K562 (cell line): ENCODE measurements at regions not wholly inside any gene's neighbourhood (a gene's known extent, or its start where the extent isn't known, plus 50 kb on each side); places are given as distances from the start of the nearest gene placed in this dataset.

Experiments used
- ATAC-seq: fragments of 200-7000 bp; cut with Tn5 transposase; 3 replicates; pipeline ENCODE4 v1.9.1; 2020; ENCODE audit warnings: moderate library complexity
- BruUV-seq: library from RNA; stranded (reverse); fragments of 400-500 nt; replicated peaks from 2 replicates; lab custom pipeline; 2021; lab: Mats Ljungman, UMichigan
- CTCF ChIA-PET: fragments of 300-600 bp; formaldehyde crosslinking; extraction: SDS; loops from one replicate; lab custom pipeline; 2021; ENCODE audit warnings: low intra/inter-chr PET ratio; lab: Yijun Ruan, JAX
- POLR2A ChIA-PET: fragments of 300-600, 350-650 bp; sonication (Branson Sonifier 250); formaldehyde crosslinking; extraction: SDS; loops from one replicate; lab custom pipeline; 2021; ENCODE audit warnings: antibody characterized with exemption, inconsistent platforms; lab: Yijun Ruan, JAX
- DNase-seq, 4 experiments: peaks; one replicate each; pipeline versions ENCODE4 v3.0.0 to v3.0.0-alpha.2; 2011 to 2018; ENCODE audit warnings: low spot score in 3 of 4, mixed read lengths in 3 of 4; ENCODE audit errors: extremely low read depth in 1 of 4
- FAIRE-seq: peaks from 2 replicates; lab custom pipeline; 2011; peaks lifted over from hg19 to GRCh38; lab: Jason Lieb, UNC
- H2AFZ ChIP-seq: 2 replicates; pipeline ENCODE4 v1.6.0; 2011; ENCODE audit warnings: low read depth, low read length, control low read depth, inconsistent platforms
- H3K27ac ChIP-seq: fragments of 200-600 bp; 3 replicates; pipeline ENCODE4 v1.8.0; 2011; ENCODE audit warnings: low read depth, mild to moderate bottlenecking, control low read depth, inconsistent platforms, low read length, moderate library complexity, mixed read lengths; ENCODE audit errors: extremely low read depth
- H3K27me3 ChIP-seq, 2 experiments: fragments of 300-600 bp in 1 of 2; 2 replicates in 1 of 2; 3 replicates in 1 of 2; pipeline versions ENCODE4 v1.6.0 to v1.8.0; 2011; ENCODE audit warnings: inconsistent platforms in 2 of 2, low read length in 2 of 2, mild to moderate bottlenecking in 1 of 2, mixed read lengths in 1 of 2, moderate library complexity in 1 of 2; ENCODE audit not compliant: control insufficient read depth in 2 of 2, insufficient read depth in 2 of 2
- H3K36me3 ChIP-seq: fragments of 300-600 bp; 3 replicates; pipeline ENCODE4 v1.8.0; 2011; ENCODE audit warnings: mild to moderate bottlenecking, low read length, inconsistent platforms; ENCODE audit not compliant: control insufficient read depth, insufficient read depth
- H3K4me1 ChIP-seq, 2 experiments: fragments of 200-600 bp in 1 of 2; replicated peaks in 1 of 2; 2 replicates in 1 of 2; 3 replicates in 1 of 2; pipeline versions ENCODE4 v1.5.1 to v1.8.0; 2011; ENCODE audit warnings: inconsistent platforms in 2 of 2, low read length in 2 of 2, mild to moderate bottlenecking in 1 of 2, mixed read lengths in 1 of 2, moderate library complexity in 1 of 2; ENCODE audit not compliant: control insufficient read depth in 2 of 2, insufficient read depth in 2 of 2
- H3K4me2 ChIP-seq: 2 replicates; pipeline ENCODE4 v1.6.1; 2011; ENCODE audit warnings: low read length, control low read depth, inconsistent platforms, mixed read lengths; ENCODE audit not compliant: insufficient read depth
- H3K4me3 ChIP-seq: fragments of 200-600 bp; sonication (generic), shearing (Covaris generic); 2 replicates; pipeline ENCODE4 v1.5.1; 2016; ENCODE audit warnings: control low read depth, inconsistent platforms
- H3K79me2 ChIP-seq: fragments of 200-600 bp; 3 replicates; pipeline ENCODE4 v1.8.0; 2011; ENCODE audit warnings: low read length, inconsistent platforms; ENCODE audit not compliant: control insufficient read depth, insufficient read depth
- H3K9ac ChIP-seq, 2 experiments: 2 replicates each; pipeline versions ENCODE4 v1.6.0 to v1.6.1; 2011; ENCODE audit warnings: low read depth in 2 of 2, low read length in 2 of 2, control low read depth in 1 of 2, inconsistent platforms in 1 of 2, mild to moderate bottlenecking in 1 of 2, mixed read lengths in 1 of 2; ENCODE audit not compliant: insufficient read depth in 1 of 2
- H3K9me1 ChIP-seq: one replicate; pipeline ENCODE4 v1.6.0; 2011; ENCODE audit warnings: inconsistent platforms, mild to moderate bottlenecking, low read length, moderate library complexity; ENCODE audit not compliant: control insufficient read depth, insufficient read depth
- H3K9me3 ChIP-seq: replicated peaks from 2 replicates; pipeline ENCODE4 v1.5.1; 2011; ENCODE audit warnings: low read depth, low read length, inconsistent platforms; ENCODE audit not compliant: control insufficient read depth, insufficient read depth
- H4K20me1 ChIP-seq: replicated peaks from 2 replicates; pipeline ENCODE4 v1.6.1; 2011; ENCODE audit warnings: low read length, inconsistent platforms, mixed read lengths; ENCODE audit not compliant: control insufficient read depth, insufficient read depth
- KDM2B ChIP-seq: fragments of 250-450 bp; sonication (Bioruptor Pico); IDR thresholded peaks from 2 replicates; pipeline ENCODE4 v1.8.0; 2021; ENCODE audit warnings: mild to moderate bottlenecking, moderate library complexity
- PHB2 ChIP-seq: fragments of 450-650 bp; IDR thresholded peaks from 2 replicates; pipeline ENCODE4 v1.6.1; 2017; ENCODE audit warnings: low read depth
- RFX7 ChIP-seq: fragments of 250-450 bp; sonication (Bioruptor Pico); IDR thresholded peaks from 2 replicates; pipeline ENCODE4 v1.5.1; 2021; ENCODE audit warnings: mild to moderate bottlenecking
- SMARCA5 ChIP-seq: fragments of 450-650 bp; IDR thresholded peaks from 2 replicates; pipeline ENCODE4 v1.6.1; 2016
- SNIP1 ChIP-seq: fragments of 450-650 bp; IDR thresholded peaks from 2 replicates; pipeline ENCODE4 v1.7.1; 2017; ENCODE audit warnings: low read depth, mild to moderate bottlenecking
- ZNF583 ChIP-seq: fragments of 250-450 bp; sonication (Bioruptor Pico); IDR thresholded peaks from 2 replicates; pipeline ENCODE4 v1.4.0; 2020
- WGBS: fragments of 100-300 bp; shearing (Covaris generic); methylation state at CpG from one replicate; pipeline ENCODE4 v1.1.6; 2016; ENCODE audit warnings: low coverage, mixed read lengths; ENCODE audit not compliant: insufficient coverage; ENCODE audit errors: missing lambda C conversion rate; 5-methylcytosine and 5-hydroxymethylcytosine counted together
- in situ Hi-C: fragments of 300-500 bp; cut with MboI; formaldehyde crosslinking; loops from 4 replicates; pipeline ENCODE4 v1.15.0; 2018; ENCODE audit warnings: inconsistent platforms, mixed read lengths
- intact Hi-C: fragments of 100-400 bp; cut with micrococcal nuclease; formaldehyde crosslinking; loops from 2 replicates; pipeline ENCODE4 v1.14.2; 2022
- TF ChIP-seq, protein P1 (sequence below): sonication (generic); formaldehyde crosslinking; IDR thresholded peaks from 2 replicates; pipeline ENCODE4 v1.8.0; 2022; ENCODE audit warnings: missing genetic modification reagents, mild to moderate bottlenecking, borderline replicate concordance
- TF ChIP-seq, protein P2 (sequence below): sonication (generic); formaldehyde crosslinking; IDR thresholded peaks from 2 replicates; pipeline ENCODE4 v1.8.0; 2022; ENCODE audit warnings: mild to moderate bottlenecking, missing genetic modification reagents
- TF ChIP-seq, protein P3 (sequence below): sonication (generic); formaldehyde crosslinking; IDR thresholded peaks from 2 replicates; pipeline ENCODE4 v1.8.0; 2022; ENCODE audit warnings: mild to moderate bottlenecking, missing genetic modification reagents
- TF ChIP-seq, protein P4 (sequence below): IDR thresholded peaks from 2 replicates; pipeline ENCODE4 v1.6.1; 2014; ENCODE audit warnings: antibody characterized with exemption
- TF ChIP-seq, protein P5 (sequence below): fragments of 250-450 bp; sonication (Bioruptor Pico); IDR thresholded peaks from 2 replicates; pipeline ENCODE4 v1.5.0; 2020; ENCODE audit warnings: mild to moderate bottlenecking, borderline replicate concordance

DNA sequence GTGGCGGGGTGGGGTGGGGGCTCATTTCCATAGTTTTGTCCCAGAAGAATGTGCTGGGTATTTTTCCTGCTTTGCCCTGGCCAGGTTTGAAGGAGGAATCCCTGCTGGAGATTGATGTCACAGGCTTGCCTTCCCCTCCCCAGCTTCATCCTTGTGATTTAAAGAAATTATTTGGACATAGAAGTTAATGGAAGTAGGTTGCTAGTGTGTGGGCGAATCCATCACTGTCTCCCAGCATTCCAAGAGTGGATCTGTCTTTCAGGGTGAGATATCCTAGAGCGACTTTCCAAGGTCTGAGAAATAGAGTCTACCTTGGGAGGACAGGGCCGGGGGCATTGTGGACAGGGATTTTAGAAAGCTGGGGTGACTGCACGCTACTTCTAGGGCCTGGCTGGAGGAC lies 64.9 kb upstream of the HSPA9 start (continued):
- TF ChIP-seq, protein P1, sequence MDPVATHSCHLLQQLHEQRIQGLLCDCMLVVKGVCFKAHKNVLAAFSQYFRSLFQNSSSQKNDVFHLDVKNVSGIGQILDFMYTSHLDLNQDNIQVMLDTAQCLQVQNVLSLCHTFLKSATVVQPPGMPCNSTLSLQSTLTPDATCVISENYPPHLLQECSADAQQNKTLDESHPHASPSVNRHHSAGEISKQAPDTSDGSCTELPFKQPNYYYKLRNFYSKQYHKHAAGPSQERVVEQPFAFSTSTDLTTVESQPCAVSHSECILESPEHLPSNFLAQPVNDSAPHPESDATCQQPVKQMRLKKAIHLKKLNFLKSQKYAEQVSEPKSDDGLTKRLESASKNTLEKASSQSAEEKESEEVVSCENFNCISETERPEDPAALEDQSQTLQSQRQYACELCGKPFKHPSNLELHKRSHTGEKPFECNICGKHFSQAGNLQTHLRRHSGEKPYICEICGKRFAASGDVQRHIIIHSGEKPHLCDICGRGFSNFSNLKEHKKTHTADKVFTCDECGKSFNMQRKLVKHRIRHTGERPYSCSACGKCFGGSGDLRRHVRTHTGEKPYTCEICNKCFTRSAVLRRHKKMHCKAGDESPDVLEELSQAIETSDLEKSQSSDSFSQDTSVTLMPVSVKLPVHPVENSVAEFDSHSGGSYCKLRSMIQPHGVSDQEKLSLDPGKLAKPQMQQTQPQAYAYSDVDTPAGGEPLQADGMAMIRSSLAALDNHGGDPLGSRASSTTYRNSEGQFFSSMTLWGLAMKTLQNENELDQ (CRISPR knock-in tag), result no peak
- no peak for TF ChIP-seq ZNF583 (CRISPR knock-in tag)
- TF ChIP-seq KDM2B (CRISPR knock-in tag), result no peak
- TF ChIP-seq, protein P2, sequence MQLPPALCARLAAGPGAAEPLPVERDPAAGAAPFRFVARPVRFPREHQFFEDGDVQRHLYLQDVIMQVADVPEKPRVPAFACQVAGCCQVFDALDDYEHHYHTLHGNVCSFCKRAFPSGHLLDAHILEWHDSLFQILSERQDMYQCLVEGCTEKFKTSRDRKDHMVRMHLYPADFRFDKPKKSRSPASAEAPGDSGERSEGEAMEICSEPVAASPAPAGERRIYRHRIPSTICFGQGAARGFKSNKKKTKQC (CRISPR knock-in tag), result no peak

DNA sequence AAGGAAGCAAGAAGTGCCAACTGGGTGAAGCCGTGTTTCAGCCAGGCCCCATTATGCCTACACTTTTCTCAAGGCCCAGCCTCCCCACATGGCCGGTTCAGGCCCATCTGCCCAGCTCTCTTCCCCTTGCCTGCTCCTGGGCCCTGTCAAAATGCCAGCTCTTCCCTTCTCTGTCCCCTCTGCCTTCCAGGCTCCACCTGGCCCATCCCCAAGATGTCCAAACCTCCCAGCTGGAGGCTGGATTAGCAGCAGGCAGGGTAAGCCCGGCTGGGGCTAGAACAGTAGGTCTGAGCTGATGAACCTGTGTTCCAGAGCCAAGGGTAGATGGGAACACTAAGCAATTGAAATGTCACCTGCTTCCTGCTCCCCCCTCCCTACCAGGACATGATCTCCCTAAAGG lies 64.1 kb upstream of the HSPA9 start:
- no peak overlapping the region for H3K4me2 ChIP-seq
- H3K9me1 ChIP-seq, result no peaks in the 10 kb centered on the region
- CTCF ChIA-PET, result interaction anchor here (0.6 kb wide), 1 partner anchor 34 kb away, joined by 3 read pairs; no protein-coding TSS in a partner anchor
- POLR2A ChIA-PET, result no interaction called here
- DNase-seq (no peak), ATAC-seq (no peak), FAIRE-seq (no peak)
- intact Hi-C loops, result loop anchor here (10.0 kb wide), 1 partner anchor 185 kb away; no protein-coding TSS in a partner anchor
- no peak overlapping the region for H2AFZ ChIP-seq
- in situ Hi-C loops, result no loop called here
- H3K9me3 ChIP-seq, result no peaks in the 10 kb centered on the region
- no peak overlapping the region for H3K4me3 ChIP-seq
- no peaks in the 10 kb centered on the region for H3K36me3 ChIP-seq
- no peaks in the 10 kb centered on the region for H3K79me2 ChIP-seq
- peaks cover 24 to 62% of the 10 kb centered on the region in 2 experiments for H3K27me3 ChIP-seq
- H3K4me1 ChIP-seq, result peaks cover 2 to 3% of the 10 kb centered on the region in 2 experiments; a peak in 2 of 5 replicates
- BruUV-seq, result no TSS peak
- H3K9ac ChIP-seq, result no peak overlapping the region
- H3K27ac ChIP-seq, result no peak overlapping the region
- 0 out of 2 replicates have a peak, but pooled peaks cover 6% of the 10 kb centered on the region for H4K20me1 ChIP-seq
- WGBS, result 6% methylated on average over 3 of the region's 3 CpGs
- no peak for TF ChIP-seq RFX7 (CRISPR knock-in tag)
- TF ChIP-seq SMARCA5, result no peak
- TF ChIP-seq, protein P3, sequence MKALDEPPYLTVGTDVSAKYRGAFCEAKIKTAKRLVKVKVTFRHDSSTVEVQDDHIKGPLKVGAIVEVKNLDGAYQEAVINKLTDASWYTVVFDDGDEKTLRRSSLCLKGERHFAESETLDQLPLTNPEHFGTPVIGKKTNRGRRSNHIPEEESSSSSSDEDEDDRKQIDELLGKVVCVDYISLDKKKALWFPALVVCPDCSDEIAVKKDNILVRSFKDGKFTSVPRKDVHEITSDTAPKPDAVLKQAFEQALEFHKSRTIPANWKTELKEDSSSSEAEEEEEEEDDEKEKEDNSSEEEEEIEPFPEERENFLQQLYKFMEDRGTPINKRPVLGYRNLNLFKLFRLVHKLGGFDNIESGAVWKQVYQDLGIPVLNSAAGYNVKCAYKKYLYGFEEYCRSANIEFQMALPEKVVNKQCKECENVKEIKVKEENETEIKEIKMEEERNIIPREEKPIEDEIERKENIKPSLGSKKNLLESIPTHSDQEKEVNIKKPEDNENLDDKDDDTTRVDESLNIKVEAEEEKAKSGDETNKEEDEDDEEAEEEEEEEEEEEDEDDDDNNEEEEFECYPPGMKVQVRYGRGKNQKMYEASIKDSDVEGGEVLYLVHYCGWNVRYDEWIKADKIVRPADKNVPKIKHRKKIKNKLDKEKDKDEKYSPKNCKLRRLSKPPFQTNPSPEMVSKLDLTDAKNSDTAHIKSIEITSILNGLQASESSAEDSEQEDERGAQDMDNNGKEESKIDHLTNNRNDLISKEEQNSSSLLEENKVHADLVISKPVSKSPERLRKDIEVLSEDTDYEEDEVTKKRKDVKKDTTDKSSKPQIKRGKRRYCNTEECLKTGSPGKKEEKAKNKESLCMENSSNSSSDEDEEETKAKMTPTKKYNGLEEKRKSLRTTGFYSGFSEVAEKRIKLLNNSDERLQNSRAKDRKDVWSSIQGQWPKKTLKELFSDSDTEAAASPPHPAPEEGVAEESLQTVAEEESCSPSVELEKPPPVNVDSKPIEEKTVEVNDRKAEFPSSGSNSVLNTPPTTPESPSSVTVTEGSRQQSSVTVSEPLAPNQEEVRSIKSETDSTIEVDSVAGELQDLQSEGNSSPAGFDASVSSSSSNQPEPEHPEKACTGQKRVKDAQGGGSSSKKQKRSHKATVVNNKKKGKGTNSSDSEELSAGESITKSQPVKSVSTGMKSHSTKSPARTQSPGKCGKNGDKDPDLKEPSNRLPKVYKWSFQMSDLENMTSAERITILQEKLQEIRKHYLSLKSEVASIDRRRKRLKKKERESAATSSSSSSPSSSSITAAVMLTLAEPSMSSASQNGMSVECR (CRISPR knock-in tag), result no peak
- TF ChIP-seq PHB2, result no peak
- TF ChIP-seq, protein P4, sequence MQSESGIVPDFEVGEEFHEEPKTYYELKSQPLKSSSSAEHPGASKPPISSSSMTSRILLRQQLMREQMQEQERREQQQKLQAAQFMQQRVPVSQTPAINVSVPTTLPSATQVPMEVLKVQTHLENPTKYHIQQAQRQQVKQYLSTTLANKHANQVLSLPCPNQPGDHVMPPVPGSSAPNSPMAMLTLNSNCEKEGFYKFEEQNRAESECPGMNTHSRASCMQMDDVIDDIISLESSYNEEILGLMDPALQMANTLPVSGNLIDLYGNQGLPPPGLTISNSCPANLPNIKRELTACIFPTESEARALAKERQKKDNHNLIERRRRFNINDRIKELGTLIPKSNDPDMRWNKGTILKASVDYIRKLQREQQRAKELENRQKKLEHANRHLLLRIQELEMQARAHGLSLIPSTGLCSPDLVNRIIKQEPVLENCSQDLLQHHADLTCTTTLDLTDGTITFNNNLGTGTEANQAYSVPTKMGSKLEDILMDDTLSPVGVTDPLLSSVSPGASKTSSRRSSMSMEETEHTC, result no peak
- TF ChIP-seq, protein P5, sequence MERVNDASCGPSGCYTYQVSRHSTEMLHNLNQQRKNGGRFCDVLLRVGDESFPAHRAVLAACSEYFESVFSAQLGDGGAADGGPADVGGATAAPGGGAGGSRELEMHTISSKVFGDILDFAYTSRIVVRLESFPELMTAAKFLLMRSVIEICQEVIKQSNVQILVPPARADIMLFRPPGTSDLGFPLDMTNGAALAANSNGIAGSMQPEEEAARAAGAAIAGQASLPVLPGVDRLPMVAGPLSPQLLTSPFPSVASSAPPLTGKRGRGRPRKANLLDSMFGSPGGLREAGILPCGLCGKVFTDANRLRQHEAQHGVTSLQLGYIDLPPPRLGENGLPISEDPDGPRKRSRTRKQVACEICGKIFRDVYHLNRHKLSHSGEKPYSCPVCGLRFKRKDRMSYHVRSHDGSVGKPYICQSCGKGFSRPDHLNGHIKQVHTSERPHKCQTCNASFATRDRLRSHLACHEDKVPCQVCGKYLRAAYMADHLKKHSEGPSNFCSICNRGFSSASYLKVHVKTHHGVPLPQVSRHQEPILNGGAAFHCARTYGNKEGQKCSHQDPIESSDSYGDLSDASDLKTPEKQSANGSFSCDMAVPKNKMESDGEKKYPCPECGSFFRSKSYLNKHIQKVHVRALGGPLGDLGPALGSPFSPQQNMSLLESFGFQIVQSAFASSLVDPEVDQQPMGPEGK, result no peak
- no peak for TF ChIP-seq SNIP1
